SK-N-SH (cell line): ENCODE measurements at regions not wholly inside any gene's neighbourhood (a gene's known extent, or its start where the extent isn't known, plus 50 kb on each side); places are given as distances from the start of the nearest gene placed in this dataset.

Source experiments
- CTCF ChIA-PET: fragments of 300-600, 350-600 bp; formaldehyde crosslinking; extraction: SDS; loops from one replicate; lab custom pipeline; 2021; lab: Yijun Ruan, JAX
- POLR2A ChIA-PET: fragments of 350-600 bp; sonication (Branson Sonifier 250); formaldehyde crosslinking; extraction: SDS; loops from one replicate; lab custom pipeline; 2020; ENCODE audit warnings: antibody characterized with exemption, inconsistent platforms; lab: Yijun Ruan, JAX
- DNase-seq: peaks from one replicate; pipeline ENCODE4 v3.0.0; 2012
- H2AFZ ChIP-seq: fragments of 200-600 bp; sonication (generic); 2 replicates; pipeline ENCODE4 v1.8.1; 2016; ENCODE audit warnings: antibody characterized with exemption, mild to moderate bottlenecking, low read depth
- H3F3A ChIP-seq: fragments of 200-600 bp; sonication (generic); replicated peaks from 2 replicates; pipeline ENCODE3; 2016; ENCODE audit warnings: antibody characterized with exemption, mild to moderate bottlenecking; ENCODE audit not compliant: insufficient read depth
- H3K27ac ChIP-seq, 2 experiments: fragments of 200-500 bp in 1 of 2; fragments of 200-600 bp in 1 of 2; sonication (Bioruptor generic) in 1 of 2; sonication (generic), shearing (Covaris generic) in 1 of 2; 2 replicates each; pipeline versions ENCODE4 v1.5.1 to v1.6.1; 2014 to 2016; ENCODE audit warnings: low read depth in 2 of 2, inconsistent platforms in 1 of 2, low read length in 1 of 2, mild to moderate bottlenecking in 1 of 2, mixed read lengths in 1 of 2
- H3K27me3 ChIP-seq: fragments of 200-600 bp; sonication (generic), shearing (Covaris generic); 2 replicates; pipeline ENCODE4 v1.6.1; 2016; ENCODE audit warnings: mixed run types; ENCODE audit not compliant: insufficient read depth
- H3K36me3 ChIP-seq, 2 experiments: fragments of 200-500 bp in 1 of 2; fragments of 200-600 bp in 1 of 2; sonication (Bioruptor generic) in 1 of 2; sonication (generic) in 1 of 2; replicated peaks in 1 of 2; 2 replicates each; pipeline versions ENCODE3 to v1.5.1; 2014 to 2016; ENCODE audit warnings: low read length in 1 of 2, mild to moderate bottlenecking in 1 of 2; ENCODE audit not compliant: insufficient read depth in 2 of 2, control insufficient read depth in 1 of 2
- H3K4me1 ChIP-seq, 2 experiments: fragments of 200-500 bp in 1 of 2; fragments of 200-600 bp in 1 of 2; sonication (Bioruptor generic) in 1 of 2; sonication (generic), shearing (Covaris generic) in 1 of 2; 2 replicates each; pipeline versions ENCODE4 v1.5.1 to v1.6.1; 2014 to 2016; ENCODE audit warnings: low read depth in 1 of 2, low read length in 1 of 2, mixed run types in 1 of 2; ENCODE audit not compliant: insufficient read depth in 2 of 2, control insufficient read depth in 1 of 2
- H3K4me2 ChIP-seq: fragments of 200-600 bp; sonication (generic), shearing (Covaris generic); 2 replicates; pipeline ENCODE4 v1.6.1; 2017; ENCODE audit warnings: mixed run types
- H3K4me3 ChIP-seq, 2 experiments: fragments of 200-500 bp in 1 of 2; fragments of 200-600 bp in 1 of 2; sonication (Bioruptor generic) in 1 of 2; sonication (generic), shearing (Covaris generic) in 1 of 2; 2 replicates each; pipeline versions ENCODE4 v1.5.1 to v1.8.1; 2014 to 2016; ENCODE audit warnings: low read depth in 2 of 2, inconsistent platforms in 1 of 2, low read length in 1 of 2, mild to moderate bottlenecking in 1 of 2, mixed read lengths in 1 of 2, moderate library complexity in 1 of 2
- H3K79me2 ChIP-seq: fragments of 200-600 bp; sonication (generic); 2 replicates; pipeline ENCODE4 v1.8.1; 2017; ENCODE audit warnings: mild to moderate bottlenecking; ENCODE audit not compliant: insufficient read depth
- H3K9ac ChIP-seq: fragments of 200-600 bp; sonication (generic); 2 replicates; pipeline ENCODE4 v1.6.1; 2017; ENCODE audit warnings: mixed run types
- H3K9me2 ChIP-seq: fragments of 200-600 bp; sonication (generic); 2 replicates; pipeline ENCODE4 v1.6.1; 2017; ENCODE audit warnings: mixed run types
- H3K9me3 ChIP-seq: fragments of 200-600 bp; sonication (generic); 2 replicates; pipeline ENCODE4 v1.6.1; 2017; ENCODE audit warnings: mixed run types, mild to moderate bottlenecking, moderate library complexity
- H4K20me1 ChIP-seq: fragments of 200-600 bp; sonication (generic); 2 replicates; pipeline ENCODE4 v1.6.1; 2017; ENCODE audit warnings: mild to moderate bottlenecking, mixed run types; ENCODE audit not compliant: insufficient read depth
- CHD2 ChIP-seq: fragments of 150-350 bp; IDR thresholded peaks from 2 replicates; pipeline ENCODE4 v1.6.1; 2018; ENCODE audit warnings: low read length; ENCODE audit not compliant: partially characterized antibody
- EP300 ChIP-seq, 2 experiments: IDR thresholded peaks; 2 replicates each; pipeline versions ENCODE4 v1.4.0 to v1.6.1; 2012; ENCODE audit warnings: borderline replicate concordance in 1 of 2, low read depth in 1 of 2, low read length in 1 of 2
- FOXM1 ChIP-seq: IDR thresholded peaks from 2 replicates; pipeline ENCODE4 v1.4.0; 2012; ENCODE audit warnings: low read depth, mild to moderate bottlenecking
- IRF3 ChIP-seq: fragments of 150-350 bp; IDR thresholded peaks from 2 replicates; pipeline ENCODE4 v1.6.1; 2016; ENCODE audit warnings: mild to moderate bottlenecking, low read depth, low read length
- JUND ChIP-seq: IDR thresholded peaks from 2 replicates; pipeline ENCODE4 v1.4.0; 2012
- MEF2A ChIP-seq: IDR thresholded peaks from 2 replicates; pipeline ENCODE4 v1.4.0; 2012; ENCODE audit warnings: low read depth, borderline replicate concordance
- NFIC ChIP-seq: IDR thresholded peaks from 2 replicates; pipeline ENCODE4 v1.4.0; 2012; ENCODE audit warnings: borderline replicate concordance
- NRF1 ChIP-seq: IDR thresholded peaks from 2 replicates; pipeline ENCODE4 v1.6.1; 2012; ENCODE audit warnings: low read depth, mild to moderate bottlenecking, low read length
- RAD21 ChIP-seq: IDR thresholded peaks from 2 replicates; pipeline ENCODE4 v1.6.1; 2012; ENCODE audit warnings: mild to moderate bottlenecking, low read length
- RCOR1 ChIP-seq: fragments of 150-350 bp; IDR thresholded peaks from 2 replicates; pipeline ENCODE4 v1.6.1; 2017; ENCODE audit warnings: antibody characterized with exemption, low read length
- RFX5 ChIP-seq: IDR thresholded peaks from 2 replicates; pipeline ENCODE4 v1.6.1; 2012; ENCODE audit warnings: mild to moderate bottlenecking, improper control_type of control experiment, low read length
- TAF1 ChIP-seq: IDR thresholded peaks from 2 replicates; pipeline ENCODE4 v1.6.1; 2012; ENCODE audit warnings: low read depth, mild to moderate bottlenecking, low read length, moderate library complexity, borderline replicate concordance
- TCF12 ChIP-seq: IDR thresholded peaks from 2 replicates; pipeline ENCODE4 v1.4.0; 2012
- TEAD4 ChIP-seq: IDR thresholded peaks from 2 replicates; pipeline ENCODE4 v1.4.0; 2012; ENCODE audit warnings: mild to moderate bottlenecking, borderline replicate concordance; ENCODE audit not compliant: insufficient read depth
- USF2 ChIP-seq: fragments of 150-350 bp; IDR thresholded peaks from 2 replicates; pipeline ENCODE4 v1.6.1; 2017; ENCODE audit warnings: antibody characterized with exemption, low read length, low read depth, borderline replicate concordance
- WGBS: methylation state at CpG from one replicate; pipeline ENCODE4 v1.1.6; 2017; ENCODE audit warnings: low lambda C conversion rate; 5-methylcytosine and 5-hydroxymethylcytosine counted together
- TF ChIP-seq, protein P1 (sequence below): IDR thresholded peaks from 2 replicates; pipeline ENCODE4 v1.4.0; 2012; ENCODE audit warnings: low read depth, borderline replicate concordance
- TF ChIP-seq, protein P2 (sequence below): IDR thresholded peaks from 2 replicates; pipeline ENCODE4 v1.6.1; 2012; ENCODE audit warnings: mild to moderate bottlenecking, low read depth, low read length, moderate library complexity

DNA sequence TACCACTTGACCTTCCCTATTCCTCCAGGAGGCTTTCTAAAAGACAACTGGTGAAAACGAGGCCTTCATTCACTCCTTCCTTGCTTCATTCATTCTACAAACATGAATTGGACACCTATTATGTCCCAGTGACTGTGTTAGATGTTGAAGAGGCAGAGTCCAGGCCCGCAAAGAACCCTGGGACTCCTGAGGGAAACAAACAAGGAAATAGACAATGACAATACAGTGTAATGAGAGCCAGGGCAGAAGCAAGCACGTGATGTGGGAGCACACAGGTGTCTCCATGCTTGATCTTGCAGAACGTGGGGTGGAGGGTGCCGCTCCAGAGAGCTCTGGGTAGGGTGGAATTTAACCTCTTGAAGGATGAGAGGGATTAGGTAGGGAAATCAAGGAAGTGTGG is 137.6 kb upstream of the KLF3 start:
- 27% methylated on average over 5 of the region's 5 CpGs for WGBS
- no peaks in the 10 kb centered on the region for H3K9me3 ChIP-seq
- H3K4me2 ChIP-seq: no peak overlapping the region
- H3K4me3 ChIP-seq: no peak overlapping the region
- no peaks in the 10 kb centered on the region for H3K36me3 ChIP-seq
- POLR2A ChIA-PET: no interaction called here
- no peak overlapping the region for H2AFZ ChIP-seq
- TF ChIP-seq TEAD4: no peak
- no peak for TF ChIP-seq RAD21
- TF ChIP-seq TCF12: no peak
- TF ChIP-seq JUND: no peak
- TF ChIP-seq, protein P1, sequence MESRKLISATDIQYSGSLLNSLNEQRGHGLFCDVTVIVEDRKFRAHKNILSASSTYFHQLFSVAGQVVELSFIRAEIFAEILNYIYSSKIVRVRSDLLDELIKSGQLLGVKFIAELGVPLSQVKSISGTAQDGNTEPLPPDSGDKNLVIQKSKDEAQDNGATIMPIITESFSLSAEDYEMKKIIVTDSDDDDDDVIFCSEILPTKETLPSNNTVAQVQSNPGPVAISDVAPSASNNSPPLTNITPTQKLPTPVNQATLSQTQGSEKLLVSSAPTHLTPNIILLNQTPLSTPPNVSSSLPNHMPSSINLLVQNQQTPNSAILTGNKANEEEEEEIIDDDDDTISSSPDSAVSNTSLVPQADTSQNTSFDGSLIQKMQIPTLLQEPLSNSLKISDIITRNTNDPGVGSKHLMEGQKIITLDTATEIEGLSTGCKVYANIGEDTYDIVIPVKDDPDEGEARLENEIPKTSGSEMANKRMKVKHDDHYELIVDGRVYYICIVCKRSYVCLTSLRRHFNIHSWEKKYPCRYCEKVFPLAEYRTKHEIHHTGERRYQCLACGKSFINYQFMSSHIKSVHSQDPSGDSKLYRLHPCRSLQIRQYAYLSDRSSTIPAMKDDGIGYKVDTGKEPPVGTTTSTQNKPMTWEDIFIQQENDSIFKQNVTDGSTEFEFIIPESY: no peak
- TF ChIP-seq FOXM1: no peak
- TF ChIP-seq NFIC: no peak
- no peak for TF ChIP-seq IRF3
- no peak for TF ChIP-seq TAF1
- no peak for TF ChIP-seq RCOR1
- TF ChIP-seq RFX5: no peak
- TF ChIP-seq, protein P2, sequence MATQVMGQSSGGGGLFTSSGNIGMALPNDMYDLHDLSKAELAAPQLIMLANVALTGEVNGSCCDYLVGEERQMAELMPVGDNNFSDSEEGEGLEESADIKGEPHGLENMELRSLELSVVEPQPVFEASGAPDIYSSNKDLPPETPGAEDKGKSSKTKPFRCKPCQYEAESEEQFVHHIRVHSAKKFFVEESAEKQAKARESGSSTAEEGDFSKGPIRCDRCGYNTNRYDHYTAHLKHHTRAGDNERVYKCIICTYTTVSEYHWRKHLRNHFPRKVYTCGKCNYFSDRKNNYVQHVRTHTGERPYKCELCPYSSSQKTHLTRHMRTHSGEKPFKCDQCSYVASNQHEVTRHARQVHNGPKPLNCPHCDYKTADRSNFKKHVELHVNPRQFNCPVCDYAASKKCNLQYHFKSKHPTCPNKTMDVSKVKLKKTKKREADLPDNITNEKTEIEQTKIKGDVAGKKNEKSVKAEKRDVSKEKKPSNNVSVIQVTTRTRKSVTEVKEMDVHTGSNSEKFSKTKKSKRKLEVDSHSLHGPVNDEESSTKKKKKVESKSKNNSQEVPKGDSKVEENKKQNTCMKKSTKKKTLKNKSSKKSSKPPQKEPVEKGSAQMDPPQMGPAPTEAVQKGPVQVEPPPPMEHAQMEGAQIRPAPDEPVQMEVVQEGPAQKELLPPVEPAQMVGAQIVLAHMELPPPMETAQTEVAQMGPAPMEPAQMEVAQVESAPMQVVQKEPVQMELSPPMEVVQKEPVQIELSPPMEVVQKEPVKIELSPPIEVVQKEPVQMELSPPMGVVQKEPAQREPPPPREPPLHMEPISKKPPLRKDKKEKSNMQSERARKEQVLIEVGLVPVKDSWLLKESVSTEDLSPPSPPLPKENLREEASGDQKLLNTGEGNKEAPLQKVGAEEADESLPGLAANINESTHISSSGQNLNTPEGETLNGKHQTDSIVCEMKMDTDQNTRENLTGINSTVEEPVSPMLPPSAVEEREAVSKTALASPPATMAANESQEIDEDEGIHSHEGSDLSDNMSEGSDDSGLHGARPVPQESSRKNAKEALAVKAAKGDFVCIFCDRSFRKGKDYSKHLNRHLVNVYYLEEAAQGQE: no peak
- TF ChIP-seq EP300 (IDR thresholded peaks at IDR 0.05; ENCODE audit: borderline replicate concordance in 1 of 2, low read depth in 1 of 2, low read length in 1 of 2): no peak
- TF ChIP-seq USF2: no peak
- TF ChIP-seq NRF1: no peak
- no peak for TF ChIP-seq MEF2A
- TF ChIP-seq CHD2: no peak
- CTCF ChIA-PET: interaction anchor here (1.3 to 1.4 kb wide), 2 partner anchors 150 to 159 kb away, joined by 3 read pairs; no protein-coding TSS in a partner anchor
- H3K79me2 ChIP-seq: no peaks in the 10 kb centered on the region
- H3K9me2 ChIP-seq: no peaks in the 10 kb centered on the region
- H4K20me1 ChIP-seq: no peaks in the 10 kb centered on the region
- no peaks in the 10 kb centered on the region for H3K4me1 ChIP-seq
- no peak overlapping the region for H3K27ac ChIP-seq
- H3K27me3 ChIP-seq: no peaks in the 10 kb centered on the region
- no peak overlapping the region for H3K9ac ChIP-seq
- H3F3A ChIP-seq: no peaks in the 10 kb centered on the region
- no peak for DNase-seq
